Epidermal melanocyte (primary cell): ENCODE measurements at regions not wholly inside any gene's neighbourhood (a gene's known extent, or its start where the extent isn't known, plus 50 kb on each side); places are given as distances from the start of the nearest gene placed in this dataset.

Experiments used
- DNase-seq: peaks from one replicate; pipeline ENCODE4 v3.0.0; 2011; ENCODE audit warnings: low spot score; ENCODE audit not compliant: insufficient read length

DNA sequence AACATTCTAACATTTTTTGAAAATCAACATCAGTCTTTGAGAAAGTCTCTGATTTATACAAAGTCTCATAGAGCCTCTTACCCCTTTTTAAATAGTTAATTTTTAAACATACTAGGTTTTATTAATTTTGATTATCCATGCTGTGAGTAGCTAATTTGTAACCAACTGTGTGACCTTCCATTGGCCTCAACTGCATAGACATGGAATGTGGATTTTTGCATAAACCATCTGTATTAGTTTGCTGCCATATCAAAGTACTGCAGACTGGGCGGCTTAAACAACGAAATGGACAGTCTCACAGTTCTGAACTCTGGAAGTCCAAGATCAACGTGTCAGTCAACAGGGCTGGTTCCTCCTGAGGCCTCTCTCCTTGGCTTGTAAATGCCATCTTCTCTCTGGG, 89.2 kb upstream of the AJAP1 start:
- no peak for DNase-seq

DNA sequence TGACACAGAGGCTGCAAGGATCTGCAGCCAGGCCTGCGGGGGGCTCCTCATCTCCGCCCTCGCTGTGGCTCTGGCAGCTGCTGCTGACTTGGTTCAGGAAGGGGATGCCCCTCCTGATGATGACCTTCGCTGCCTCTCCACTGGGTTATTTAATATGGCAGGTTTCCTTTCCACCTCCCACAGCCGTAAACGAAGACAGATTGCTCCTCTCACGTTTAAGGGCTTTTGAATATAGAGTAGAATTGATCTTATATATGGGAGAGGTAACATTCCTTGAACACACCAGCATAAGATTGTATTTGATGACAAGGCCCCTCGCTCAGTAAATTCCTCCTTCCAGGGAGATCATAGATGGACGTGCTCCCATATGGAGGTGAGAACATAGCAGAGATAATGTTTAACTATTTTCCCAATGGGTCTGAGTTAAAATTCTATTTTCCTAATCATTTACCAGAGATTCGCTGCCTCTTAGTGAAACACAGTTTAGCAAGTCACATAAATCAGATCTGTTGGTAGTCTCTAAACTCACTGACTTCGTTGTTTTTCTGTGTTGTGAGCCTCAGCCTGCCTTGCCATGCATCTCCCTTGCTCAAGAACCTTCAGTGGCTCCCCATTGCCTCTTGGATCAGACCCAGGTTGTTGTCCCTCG, 88.5 kb upstream of the AJAP1 start:
- DNase-seq = no peak

DNA sequence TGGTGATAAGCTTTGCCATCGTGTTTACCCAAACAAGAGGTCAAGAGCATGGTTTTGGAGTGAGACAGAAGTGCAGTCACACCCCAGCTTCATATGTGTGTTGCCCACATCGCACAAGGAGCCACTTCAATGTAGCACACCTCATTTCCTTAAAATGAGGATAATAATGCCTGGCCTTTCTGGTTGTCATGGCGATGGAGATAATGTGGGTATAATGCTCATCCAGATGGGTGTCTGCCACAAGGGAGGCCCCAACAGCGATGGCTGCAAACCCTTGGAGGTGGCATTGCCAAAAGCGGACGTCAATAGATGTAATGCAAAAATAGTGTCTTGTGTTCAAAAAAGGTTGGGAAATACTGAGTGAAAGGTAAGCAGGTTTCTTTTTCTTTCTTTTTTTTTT, 83.1 kb upstream of the AJAP1 start:
- no peak for DNase-seq

DNA sequence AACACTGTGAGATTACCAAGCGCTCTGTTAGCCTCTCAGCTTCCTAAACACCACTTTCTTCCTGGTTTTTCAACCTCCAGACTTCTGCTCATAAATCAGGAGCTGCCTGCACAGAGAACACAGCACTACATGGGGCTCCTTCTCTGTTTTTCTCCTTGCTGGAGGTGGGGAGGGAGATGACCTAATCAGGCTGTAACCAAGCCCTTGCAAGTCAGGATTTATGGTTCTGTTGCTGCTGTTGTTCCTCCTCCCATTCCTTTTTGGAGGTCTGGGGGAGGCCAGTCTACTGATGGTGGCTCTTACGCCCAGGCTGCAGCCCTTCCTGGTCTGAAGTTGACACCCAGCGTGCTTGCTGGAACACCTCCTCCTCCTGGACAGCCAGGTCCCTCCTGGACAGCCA, 80.9 kb upstream of the AJAP1 start:
- DNase-seq = no peak

DNA sequence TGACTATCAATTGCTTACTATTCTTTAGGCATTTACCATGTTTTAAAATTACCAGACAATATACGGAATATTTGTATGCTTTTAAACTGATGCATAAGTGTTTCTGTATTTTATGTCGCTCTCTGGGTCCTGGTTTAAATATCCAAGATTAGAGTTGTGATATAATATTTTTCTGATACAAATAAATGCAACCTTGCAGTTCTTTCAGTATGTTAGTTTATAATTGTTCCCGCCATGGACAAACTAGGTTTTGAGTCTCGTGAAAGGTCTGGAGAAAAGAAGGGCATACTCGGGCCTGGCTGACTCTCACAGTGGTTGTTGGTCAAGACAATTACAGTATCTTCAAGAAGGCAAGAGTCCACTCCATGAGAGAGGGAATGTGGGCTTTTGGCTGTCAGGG, 72.6 kb upstream of the AJAP1 start:
- no peak for DNase-seq

DNA sequence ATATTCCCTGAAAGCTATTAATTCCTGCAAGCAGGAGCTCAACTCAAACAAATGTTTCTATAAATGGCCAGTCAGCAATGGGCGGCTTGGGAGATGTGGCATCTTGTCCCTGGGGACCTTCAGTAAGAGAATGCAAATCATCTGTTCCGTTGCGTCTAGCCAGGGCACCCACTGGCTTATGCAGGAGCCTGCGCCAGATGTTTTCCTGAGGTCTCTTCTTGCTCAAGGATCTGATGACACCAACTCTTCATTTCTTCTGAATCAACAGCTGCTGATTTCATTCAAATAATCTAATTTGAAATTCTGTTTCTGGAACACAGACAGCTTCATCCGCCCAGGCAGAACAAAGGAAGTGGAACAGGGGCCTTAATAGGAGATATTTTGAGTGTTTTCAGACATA, 70.0 kb upstream of the AJAP1 start:
- no peak for DNase-seq

DNA sequence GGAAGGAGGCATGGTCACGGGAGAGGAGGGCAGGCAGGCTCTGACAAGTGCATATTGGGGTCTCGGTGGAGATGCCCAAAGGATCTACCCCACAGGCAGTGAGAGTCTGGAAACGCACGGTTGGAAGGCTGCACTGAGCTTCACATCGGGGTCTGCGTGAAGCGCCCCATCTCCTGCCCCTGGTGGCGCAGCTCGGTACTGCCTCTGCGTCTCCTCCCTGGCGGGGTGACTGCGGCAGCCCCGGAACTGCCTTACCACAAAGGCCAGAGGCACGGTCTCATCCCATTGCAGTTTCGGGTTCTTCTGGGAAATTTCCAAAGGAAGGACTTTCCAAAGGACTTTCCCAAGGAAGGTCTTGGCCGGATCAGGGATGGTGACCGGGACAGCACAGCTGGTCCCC, 69.2 kb upstream of the AJAP1 start:
- DNase-seq = no peak

DNA sequence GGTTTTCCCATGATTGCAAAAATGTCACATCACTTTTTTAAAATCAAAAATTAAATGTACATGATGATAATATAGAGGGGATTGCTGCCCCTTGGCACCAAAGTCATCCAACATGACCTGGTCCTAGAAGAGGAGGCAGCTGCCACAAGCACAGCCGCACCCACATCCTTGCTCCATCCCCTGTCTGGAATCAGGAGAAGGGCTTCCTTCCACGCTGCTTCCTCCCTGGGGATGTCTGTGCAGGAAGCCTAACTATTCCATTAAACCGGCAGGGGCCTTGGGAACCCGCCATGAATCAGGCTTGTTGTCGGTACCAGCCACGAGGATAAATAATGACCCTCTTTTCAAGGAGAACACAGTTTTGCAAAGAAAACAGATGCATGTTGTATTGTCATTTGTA, 68.7 kb upstream of the AJAP1 start:
- DNase-seq = no peak

DNA sequence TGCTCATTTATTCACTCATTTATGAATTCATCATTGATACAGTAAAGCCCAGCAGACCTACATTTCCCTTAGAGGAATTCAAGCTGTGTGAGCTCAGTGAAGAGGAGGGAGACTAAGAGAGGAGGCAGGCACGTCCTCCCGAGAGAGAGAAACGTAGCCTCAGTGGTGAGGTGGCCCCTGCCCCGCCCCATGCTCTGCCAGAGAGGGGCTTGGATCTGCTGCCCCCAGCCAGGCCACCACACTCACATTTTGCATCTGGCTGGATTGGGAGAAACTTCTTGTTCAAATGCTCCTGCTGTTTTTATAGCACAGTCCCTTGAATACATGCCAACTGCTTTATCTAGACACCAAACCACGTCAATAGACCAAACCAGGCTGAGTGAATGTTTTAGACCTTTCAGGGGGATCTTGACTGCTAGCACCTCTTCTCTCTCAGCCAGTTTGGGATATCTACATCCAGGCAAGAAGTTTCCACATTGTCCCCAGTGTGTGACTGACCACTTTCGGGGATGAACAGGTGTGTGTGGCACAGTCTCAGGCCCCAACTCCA, 67.7 kb upstream of the AJAP1 start:
- DNase-seq = no peak

DNA sequence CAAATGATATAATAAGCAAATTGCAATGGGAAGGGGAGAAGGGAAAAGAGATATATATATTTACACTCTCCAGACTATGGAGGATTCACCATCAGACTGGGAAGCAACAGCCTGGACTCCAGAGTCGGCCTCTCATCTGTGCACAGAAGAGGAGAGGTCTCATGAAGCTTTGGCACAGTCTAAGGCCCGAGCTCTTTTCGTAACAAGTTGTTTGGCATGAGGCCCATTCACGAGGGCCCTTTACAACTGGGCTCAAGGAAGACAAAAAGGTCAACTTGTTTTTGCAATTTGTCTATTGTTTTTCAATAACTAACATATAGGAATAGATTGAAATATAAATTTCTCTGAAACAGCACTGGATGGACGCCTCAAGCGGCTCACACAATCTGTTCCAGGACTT, 66.7 kb upstream of the AJAP1 start:
- no peak for DNase-seq

DNA sequence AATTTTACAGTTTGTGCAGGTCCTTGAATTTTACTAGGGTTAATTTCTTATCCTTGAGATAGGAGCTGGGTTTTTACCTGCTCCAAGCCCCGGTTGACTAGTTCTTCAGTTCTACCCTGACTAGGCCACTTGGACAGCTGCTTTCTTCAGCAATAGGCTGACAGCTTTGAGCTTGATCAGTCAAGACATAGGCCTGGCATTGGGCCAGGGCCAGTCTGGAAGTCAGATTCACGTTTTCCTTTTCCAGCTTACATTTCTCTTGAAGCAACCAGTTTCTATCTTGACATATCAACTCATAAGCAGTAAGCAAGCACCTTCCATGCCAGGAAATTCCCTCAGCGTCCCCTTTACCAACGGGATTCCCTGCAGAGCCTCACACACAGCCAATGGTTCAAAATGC, 63.7 kb upstream of the AJAP1 start:
- DNase-seq = no peak

DNA sequence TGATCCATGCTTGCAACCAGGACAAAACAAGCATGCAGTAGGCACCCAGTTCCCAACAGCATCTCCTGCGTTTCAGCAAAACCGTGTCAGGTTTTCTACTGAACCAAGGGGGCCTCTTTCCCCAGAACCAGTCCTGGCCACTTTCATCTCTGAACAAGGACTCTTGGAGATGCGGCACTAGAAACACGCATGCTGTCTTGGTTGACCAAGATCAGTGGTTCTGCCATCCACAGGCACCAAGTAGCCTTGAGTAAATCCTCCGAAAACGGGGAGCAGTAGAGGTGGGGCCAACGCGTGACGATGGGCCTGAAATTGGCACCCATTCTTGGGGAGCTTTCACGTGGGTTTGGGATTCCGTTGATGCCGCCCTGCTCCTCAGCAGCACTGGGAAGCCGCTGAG, 62.5 kb upstream of the AJAP1 start:
- DNase-seq = no peak

DNA sequence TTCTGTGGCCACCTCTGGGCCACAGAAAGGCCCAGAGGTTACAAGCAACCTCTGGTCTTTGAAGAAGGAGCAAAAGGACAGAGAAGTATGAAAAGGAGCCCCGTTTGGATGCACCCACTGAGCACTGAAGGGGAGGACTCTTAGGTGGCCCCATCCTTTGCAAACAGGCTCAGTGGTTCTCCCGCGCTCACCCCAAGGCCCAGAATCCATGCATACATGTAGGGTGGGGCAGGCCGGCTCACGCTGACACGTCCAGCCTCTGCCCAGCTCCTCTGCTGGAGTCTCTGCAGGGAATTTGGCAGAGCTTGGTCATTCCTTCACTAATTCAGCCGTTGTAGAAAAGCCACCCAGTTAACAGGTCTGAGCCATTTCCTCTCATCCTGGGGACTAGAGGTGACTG, 61.3 kb upstream of the AJAP1 start:
- no peak for DNase-seq

DNA sequence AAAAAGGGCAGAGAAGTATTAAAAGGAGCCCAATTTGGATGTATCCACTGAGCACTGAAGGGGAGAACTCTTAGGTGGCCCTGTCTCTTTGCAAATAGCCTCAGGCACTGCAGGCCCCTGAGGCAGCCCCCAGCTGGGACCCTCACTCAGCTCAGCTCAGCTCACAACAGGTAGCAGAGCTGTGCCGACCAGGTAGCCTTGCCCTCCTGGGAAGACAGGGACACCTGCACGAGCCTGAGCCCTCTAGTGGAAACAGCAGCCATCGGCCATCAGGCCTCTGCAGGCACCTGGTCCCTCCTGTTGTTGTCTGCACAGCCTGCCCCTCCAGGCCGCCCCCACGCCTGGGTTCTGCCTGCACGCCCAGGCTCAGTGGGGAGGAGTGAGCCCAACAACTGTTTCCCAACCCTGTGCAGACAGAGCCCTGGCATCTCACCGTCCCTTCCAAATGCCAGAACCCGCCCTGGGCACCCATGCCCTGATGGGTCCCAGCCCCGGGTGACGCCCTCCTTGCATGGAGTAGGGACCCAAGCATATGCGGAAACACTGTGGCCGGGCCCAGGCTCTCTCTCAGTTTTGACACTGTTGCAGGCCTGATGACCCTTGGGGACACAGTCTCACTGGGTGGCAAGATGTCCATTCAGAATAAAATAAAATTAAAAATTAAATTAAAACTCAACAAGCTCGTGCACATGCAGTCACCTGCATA, 60.0 kb upstream of the AJAP1 start:
- DNase-seq = no peak

DNA sequence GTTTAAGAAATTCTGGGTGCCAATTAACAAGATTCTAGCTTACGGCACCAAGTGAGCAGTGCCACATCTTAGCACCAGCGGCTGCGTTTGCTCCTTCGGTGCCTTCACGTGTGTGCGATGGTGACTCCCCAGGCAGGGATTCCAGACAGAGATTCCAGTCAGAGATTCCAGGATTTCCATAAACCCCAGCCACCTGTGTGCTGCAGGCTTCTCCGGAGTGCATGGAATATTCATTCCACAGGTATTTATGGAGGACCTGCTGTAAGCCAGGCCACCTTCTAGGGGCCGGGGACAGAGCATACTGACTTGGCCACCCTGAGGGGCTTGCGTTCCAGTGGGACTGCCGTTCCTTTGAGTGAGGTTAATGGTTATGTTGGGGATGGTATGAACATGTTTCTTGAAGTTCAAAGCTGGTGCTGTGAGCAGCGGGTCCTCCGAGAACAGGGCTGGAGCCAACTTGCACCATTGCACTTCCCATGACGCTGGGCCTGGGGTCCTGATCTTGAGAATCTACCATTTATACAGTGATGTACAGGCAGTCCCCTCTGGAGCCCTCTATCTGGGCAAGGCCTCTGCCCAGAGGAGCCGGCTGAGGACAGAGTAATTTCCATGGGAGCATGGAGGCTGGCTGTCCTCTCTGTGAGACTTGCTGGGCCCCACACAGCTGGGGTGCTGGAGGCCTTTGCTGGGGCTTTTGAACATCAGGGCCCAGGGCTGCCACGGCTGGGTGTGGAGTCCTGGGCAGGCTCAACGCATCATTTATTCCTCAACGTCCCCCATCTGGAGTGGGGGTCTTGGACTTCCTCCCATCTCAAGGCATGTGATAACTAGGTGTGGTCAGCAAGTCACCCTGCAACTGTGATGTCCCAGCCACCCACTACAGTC, 58.8 kb upstream of the AJAP1 start:
- no peak for DNase-seq

DNA sequence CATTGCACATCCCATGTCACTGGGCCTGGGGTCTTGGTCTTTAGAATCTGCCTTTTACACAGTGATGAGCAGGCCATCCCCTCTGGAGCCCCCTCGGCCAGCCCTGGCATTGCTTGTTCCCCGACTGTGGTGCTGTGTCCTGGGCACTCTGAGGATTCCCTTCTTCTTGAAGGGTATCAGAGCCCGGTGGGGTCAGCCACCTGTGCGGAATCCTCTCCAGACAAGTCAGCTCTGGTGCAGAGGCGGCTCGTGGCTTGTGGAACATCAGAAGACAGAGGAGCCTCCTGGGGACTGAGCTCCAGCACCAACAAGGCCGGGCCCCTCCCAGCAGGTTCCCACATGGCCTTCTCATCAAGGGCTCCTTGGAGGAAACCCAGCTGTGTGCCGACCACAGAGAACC, 57.9 kb upstream of the AJAP1 start:
- DNase-seq = no peak

DNA sequence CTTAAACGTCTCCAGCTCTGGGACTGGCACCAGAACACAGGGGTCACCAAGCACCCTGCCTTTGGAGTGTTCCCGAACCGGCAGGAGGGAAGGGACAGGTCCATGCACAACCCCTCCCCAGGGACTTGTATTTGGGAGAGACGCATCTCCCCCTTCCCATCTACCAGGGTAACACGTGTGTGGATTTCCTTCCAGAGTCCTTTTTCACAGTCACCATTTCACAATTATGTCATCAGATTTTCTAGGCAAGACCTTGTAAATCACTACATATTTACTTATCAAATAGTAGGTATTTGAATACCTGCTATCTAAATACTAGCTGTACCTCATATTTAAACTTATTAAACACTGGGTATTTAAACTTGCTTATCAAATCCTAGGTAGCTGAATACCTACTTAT, 57.4 kb upstream of the AJAP1 start:
- DNase-seq = no peak

DNA sequence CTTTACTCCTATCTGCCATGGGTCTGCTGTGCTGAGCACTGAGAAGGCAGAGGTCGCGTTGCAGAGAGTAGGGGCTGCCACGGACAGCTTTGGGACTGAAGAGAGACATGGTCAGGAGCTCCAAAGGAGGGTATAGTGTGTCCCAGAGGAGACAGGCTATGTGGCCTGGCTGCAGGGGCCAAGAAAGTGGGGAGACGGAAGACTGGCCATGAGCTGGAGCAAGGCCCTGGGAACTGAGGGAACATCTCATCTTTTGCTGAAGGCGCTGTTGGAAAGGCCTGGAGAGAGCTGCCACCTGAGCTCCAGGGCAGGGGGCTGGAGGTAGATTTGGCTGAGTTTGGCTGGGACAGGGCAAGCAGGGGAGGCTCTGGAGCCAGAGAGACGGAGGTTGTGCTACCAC, 55.8 kb upstream of the AJAP1 start:
- no peak for DNase-seq

DNA sequence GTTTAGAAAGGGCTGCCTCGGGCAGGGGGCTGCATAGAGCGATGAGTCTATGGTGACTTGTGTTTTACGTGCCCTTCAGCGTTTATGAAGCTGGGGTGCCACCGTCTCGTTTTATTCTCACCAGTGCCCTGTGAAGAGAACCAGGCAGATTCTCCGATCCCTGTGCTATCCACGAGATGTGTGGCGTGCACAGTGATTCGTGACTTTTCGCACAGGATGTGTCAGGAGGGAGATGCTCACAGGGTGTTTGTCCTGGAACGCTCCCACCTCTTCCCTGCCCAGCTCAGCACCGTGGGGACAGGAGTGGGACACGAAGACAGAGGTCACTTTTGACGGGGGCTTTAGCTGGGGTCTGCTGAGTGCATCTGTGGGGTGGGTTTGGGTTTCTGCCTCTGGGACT, 54.9 kb upstream of the AJAP1 start:
- no peak for DNase-seq

DNA sequence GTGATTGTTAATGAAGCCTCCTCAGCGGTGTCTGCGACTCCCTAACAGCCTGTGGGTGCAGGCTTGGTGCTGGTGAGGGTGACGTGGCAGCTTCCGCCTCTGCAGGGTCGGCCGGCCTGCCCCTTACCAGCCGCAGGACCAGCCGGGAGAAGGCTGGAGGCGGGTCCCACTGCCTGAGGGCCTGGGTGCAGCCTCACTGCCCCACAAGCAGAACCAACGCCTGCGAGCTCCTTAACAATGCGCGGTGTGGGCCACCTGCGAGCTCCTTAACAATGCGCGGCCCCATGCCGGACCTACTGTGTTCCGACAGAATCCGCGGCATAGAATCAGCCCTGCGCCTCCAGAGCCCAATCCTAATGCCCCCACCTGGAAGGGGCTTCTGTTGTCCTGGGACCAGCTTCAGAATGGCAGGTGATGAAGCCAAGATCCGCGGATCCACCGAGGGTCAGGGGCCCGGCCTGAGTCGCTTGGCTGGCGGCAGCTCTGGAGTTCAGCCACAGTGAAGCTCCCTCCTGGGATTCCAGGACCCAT, 54.4 kb upstream of the AJAP1 start:
- DNase-seq = no peak

DNA sequence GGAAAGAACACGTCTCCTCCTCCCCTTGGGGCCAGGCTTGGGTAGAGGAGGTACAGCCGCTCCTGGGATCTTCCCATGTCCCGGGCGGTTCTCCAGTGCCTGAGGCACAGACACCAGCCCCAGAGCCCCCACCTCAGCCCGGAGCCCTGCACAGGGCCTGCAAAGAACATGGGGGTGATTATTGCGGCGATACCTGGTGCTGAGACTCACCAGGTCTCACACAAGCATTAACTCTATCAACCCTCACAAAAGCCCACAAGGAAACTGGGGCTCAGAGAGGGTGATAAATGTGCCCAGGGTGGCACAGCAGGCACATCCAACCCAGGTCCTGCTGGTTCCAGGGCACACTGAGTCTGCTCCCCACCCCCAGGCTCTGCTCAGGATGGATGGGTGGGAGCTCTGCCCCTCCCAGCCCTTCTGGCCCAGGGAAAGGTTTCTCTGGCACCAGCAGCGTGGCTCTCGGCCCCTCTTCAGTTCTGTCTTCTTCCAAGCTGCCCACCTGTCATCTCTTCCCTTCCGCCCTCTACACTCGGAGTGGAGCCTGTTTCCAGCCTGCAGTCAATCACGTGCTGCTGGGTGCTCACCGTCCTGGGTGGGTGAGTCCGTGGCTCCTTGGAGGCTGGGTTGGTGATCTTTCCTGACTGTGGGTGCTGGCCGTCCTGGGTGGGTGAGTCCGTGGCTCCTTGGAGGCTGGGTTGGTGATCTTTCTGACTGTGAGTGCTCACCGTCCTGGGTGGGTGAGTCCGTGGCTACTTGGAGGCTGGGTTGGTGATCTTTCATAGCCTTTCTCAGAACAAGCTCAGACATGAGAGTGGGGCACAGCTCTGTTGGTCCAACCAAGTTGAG, 53.6 kb upstream of the AJAP1 start:
- DNase-seq = no peak
